NCI-H2081 treated with DMSO at 0.1 percent for 48 hours (cell line): ENCODE measurements at regions not wholly inside any gene's neighbourhood (a gene's known extent, or its start where the extent isn't known, plus 50 kb on each side); places are given as distances from the start of the nearest gene placed in this dataset.
"Not testable (repeated sequence)": the region's sequence is repeated elsewhere in the genome, so short reads cannot be mapped to it uniquely, and the experiment has no call there.

Experiments used
- DNase-seq: peaks from one replicate; lab custom pipeline; 2025; lab: John Stamatoyannopoulos, UW

GRCh38 chr4:140246216-140246615 is 92.2 kb upstream of the MAML3 start:
- no peak for DNase-seq

GRCh38 chr4:140244328-140244727 is 90.3 kb upstream of the MAML3 start:
- DNase-seq = no peak

- DNase-seq = peak; percentile 39
Measured at GRCh38 chr4:140243278-140243753, 89.3 kb upstream of the MAML3 start.

GRCh38 chr4:140242357-140243277 is 88.6 kb upstream of the MAML3 start:
- no peak for DNase-seq

GRCh38 chr4:140240237-140240636 is 86.3 kb upstream of the MAML3 start:
- DNase-seq = no peak

GRCh38 chr4:140239311-140239710 is 85.3 kb upstream of the MAML3 start:
- no peak for DNase-seq

- peak; percentile 71 for DNase-seq
Measured at GRCh38 chr4:140238351-140239056, 84.5 kb upstream of the MAML3 start.

- peak; percentile 86 for DNase-seq
Measured at GRCh38 chr4:140237616-140238350, 83.8 kb upstream of the MAML3 start.

GRCh38 chr4:140236654-140237169 is 82.7 kb upstream of the MAML3 start:
- no peak for DNase-seq

GRCh38 chr4:140234697-140235060 is 80.7 kb upstream of the MAML3 start:
- no peak for DNase-seq

GRCh38 chr4:140233791-140234696 is 80.1 kb upstream of the MAML3 start:
- no peak for DNase-seq

- DNase-seq = no peak
Measured at GRCh38 chr4:140229881-140230280, 75.9 kb upstream of the MAML3 start.

- DNase-seq = no peak
Measured at GRCh38 chr4:140227286-140227685, 73.3 kb upstream of the MAML3 start.

GRCh38 chr4:140223056-140223810 is 69.2 kb upstream of the MAML3 start:
- no peak for DNase-seq

- DNase-seq = no peak
Measured at GRCh38 chr4:140222171-140222570, 68.2 kb upstream of the MAML3 start.

GRCh38 chr4:140220058-140220457 is 66.1 kb upstream of the MAML3 start:
- no peak for DNase-seq

GRCh38 chr4:140219567-140219966 is 65.6 kb upstream of the MAML3 start:
- DNase-seq = no peak

- not testable (repeated sequence) for DNase-seq
Measured at GRCh38 chr4:140219070-140219469, 65.1 kb upstream of the MAML3 start.

GRCh38 chr4:140213749-140214148 is 59.8 kb upstream of the MAML3 start:
- DNase-seq = no peak

- no peak for DNase-seq
Measured at GRCh38 chr4:140213116-140213515, 59.1 kb upstream of the MAML3 start.
